ENCODE measurements at regions not wholly inside any gene's neighbourhood (a gene's known extent, or its start where the extent isn't known, plus 50 kb on each side); places are given as distances from the start of the nearest gene placed in this dataset.
"Not testable (repeated sequence)": the region's sequence is repeated elsewhere in the genome, so short reads cannot be mapped to it uniquely, and the experiment has no call there.

- Histone ChIP-seq H3K27ac (ENCODE audit: low read depth, low read length) (no peak overlapping the region), H3K4me1 (ENCODE audit: control insufficient read depth in 1 of 2, insufficient read depth in 2 of 2, low read length in 2 of 2) (peaks cover 9 to 10% of the 10 kb centered on the region in 2 donors), H3K9me3 (ENCODE audit: control insufficient read depth in 1 of 2, low read length in 2 of 2) (no peaks in the 10 kb centered on the region), H3K4me3 (ENCODE audit: low read depth in 1 of 2, low read length in 2 of 2) (peak overlapping the region in 1 of 2 donors; percentile 32), H3K27me3 (ENCODE audit: control insufficient read depth in 1 of 2, insufficient read depth in 2 of 2, low read length in 2 of 2) (peaks cover 0 to 9% of the 10 kb centered on the region in 2 donors), H3K9ac (ENCODE audit: low read depth in 1 of 2, low read length in 2 of 2) (no peak overlapping the region), H3K36me3 (ENCODE audit: control insufficient read depth in 1 of 2, insufficient read depth in 2 of 2, low read length in 2 of 2) (no peaks in the 10 kb centered on the region)
Measured at GRCh38 chr14:103279142-103280025, 54.7 kb upstream of the EIF5 start.

DNA sequence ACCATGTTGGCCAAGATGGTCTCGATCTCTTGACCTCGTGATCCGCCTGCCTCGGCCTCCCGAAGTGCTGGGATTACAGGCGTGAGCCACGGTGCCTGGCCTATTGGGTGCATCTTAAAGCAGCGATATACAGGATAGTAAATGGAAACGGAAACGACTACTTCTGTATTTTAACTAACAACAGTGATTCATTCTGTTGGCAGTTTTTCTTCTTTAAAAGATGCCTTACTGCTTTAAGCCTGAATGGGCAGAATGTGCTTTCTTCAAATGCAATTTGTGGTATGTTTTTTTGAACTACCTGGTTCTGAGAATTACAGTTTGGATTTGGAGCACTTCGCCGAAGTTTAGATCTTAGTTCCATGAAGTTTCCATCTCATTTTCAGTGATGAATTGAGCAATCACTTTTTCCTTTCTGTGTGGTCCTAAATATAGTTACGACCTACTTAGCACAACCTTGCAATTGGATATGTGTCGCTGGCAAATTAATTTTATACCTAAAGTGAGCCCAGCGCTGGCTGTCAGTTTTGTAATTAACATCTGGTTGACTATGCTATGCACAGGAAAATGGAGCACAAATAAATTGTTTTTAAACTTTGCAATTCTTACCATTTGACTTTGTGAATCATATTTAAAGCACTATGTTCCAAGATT lies 53.6 kb upstream of the EIF5 start:
- no peaks in the 10 kb centered on the region for H3K9me3 ChIP-seq (ENCODE audit: control insufficient read depth in 1 of 2, low read length in 2 of 2)
- H3K4me1 ChIP-seq (ENCODE audit: control insufficient read depth in 1 of 2, insufficient read depth in 2 of 2, low read length in 2 of 2) = peaks cover 10 to 14% of the 10 kb centered on the region in 2 donors
- H3K36me3 ChIP-seq (ENCODE audit: control insufficient read depth in 1 of 2, insufficient read depth in 2 of 2, low read length in 2 of 2) = no peaks in the 10 kb centered on the region
- no peak overlapping the region for H3K4me3 ChIP-seq (ENCODE audit: low read depth in 1 of 2, low read length in 2 of 2)
- H3K27me3 ChIP-seq (ENCODE audit: control insufficient read depth in 1 of 2, insufficient read depth in 2 of 2, low read length in 2 of 2) = peaks cover 0 to 6% of the 10 kb centered on the region in 2 donors
- H3K9ac ChIP-seq (ENCODE audit: low read depth in 1 of 2, low read length in 2 of 2) = no peak overlapping the region
- H3K27ac ChIP-seq (ENCODE audit: low read depth, low read length) = no peak overlapping the region

- Histone ChIP-seq H3K4me3 (ENCODE audit: low read depth in 1 of 2, low read length in 2 of 2) (no peak overlapping the region), H3K36me3 (ENCODE audit: control insufficient read depth in 1 of 2, insufficient read depth in 2 of 2, low read length in 2 of 2) (no peaks in the 10 kb centered on the region), H3K9ac (ENCODE audit: low read depth in 1 of 2, low read length in 2 of 2) (peak overlapping the region in 1 of 2 donors; percentile 1), H3K4me1 (ENCODE audit: control insufficient read depth in 1 of 2, insufficient read depth in 2 of 2, low read length in 2 of 2) (peaks cover 10 to 14% of the 10 kb centered on the region in 2 donors), H3K27me3 (ENCODE audit: control insufficient read depth in 1 of 2, insufficient read depth in 2 of 2, low read length in 2 of 2) (peaks cover 0 to 5% of the 10 kb centered on the region in 2 donors), H3K27ac (ENCODE audit: low read depth, low read length) (no peak overlapping the region), H3K9me3 (ENCODE audit: control insufficient read depth in 1 of 2, low read length in 2 of 2) (no peaks in the 10 kb centered on the region)
Measured at GRCh38 chr14:103281496-103282231, 52.4 kb upstream of the EIF5 start.

DNA sequence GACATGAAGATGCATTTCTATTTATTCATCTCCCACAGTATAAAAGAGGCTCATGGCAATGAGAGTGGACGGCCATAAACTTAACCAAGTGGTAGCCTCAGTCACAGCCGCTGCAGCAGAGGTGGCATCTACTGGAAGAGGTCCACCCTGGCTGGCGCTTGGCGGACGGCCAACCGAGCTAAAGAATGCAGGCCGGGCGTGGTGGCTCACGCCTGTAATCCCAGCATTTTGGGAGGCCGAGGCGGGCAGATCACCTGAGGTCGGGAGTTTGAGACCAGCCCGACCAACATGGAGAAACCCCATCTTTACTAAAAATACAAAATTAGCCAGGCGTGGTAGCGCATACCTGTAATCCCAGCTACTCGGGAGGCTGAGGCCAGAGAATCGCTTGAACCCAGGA lies 51.7 kb upstream of the EIF5 start:
- H3K4me3 ChIP-seq (ENCODE audit: low read depth in 1 of 2, low read length in 2 of 2); H3K27ac ChIP-seq (ENCODE audit: low read depth, low read length); H3K9ac ChIP-seq (ENCODE audit: low read depth in 1 of 2, low read length in 2 of 2); H3K36me3 ChIP-seq (ENCODE audit: control insufficient read depth in 1 of 2, insufficient read depth in 2 of 2, low read length in 2 of 2); H3K9me3 ChIP-seq (ENCODE audit: control insufficient read depth in 1 of 2, low read length in 2 of 2); H3K27me3 ChIP-seq (ENCODE audit: control insufficient read depth in 1 of 2, insufficient read depth in 2 of 2, low read length in 2 of 2): not testable (repeated sequence)
- peaks cover 10 to 14% of the 10 kb centered on the region in 2 donors for H3K4me1 ChIP-seq (ENCODE audit: control insufficient read depth in 1 of 2, insufficient read depth in 2 of 2, low read length in 2 of 2)

DNA sequence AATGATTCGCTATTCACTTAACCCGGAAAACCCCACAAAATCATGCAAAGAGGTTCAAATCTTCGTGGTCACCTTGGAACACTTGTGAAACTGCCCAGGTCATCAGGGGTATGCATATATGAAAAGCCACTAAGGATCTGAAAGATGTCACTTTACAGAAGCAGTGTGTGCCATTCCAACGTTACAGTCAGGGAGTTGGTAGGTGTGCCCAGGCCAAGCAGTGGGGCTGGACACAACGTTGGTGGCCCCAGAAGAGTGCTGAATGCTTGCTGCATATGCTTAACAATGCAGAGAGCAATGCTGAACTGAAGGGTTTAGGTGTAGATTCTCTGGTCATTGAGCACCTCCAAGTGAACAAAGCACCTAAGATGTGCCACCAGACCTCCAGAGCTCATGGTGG lies 51.1 kb upstream of the EIF5 start:
- H3K9me3 ChIP-seq (ENCODE audit: control insufficient read depth in 1 of 2, low read length in 2 of 2) = no peaks in the 10 kb centered on the region
- no peak overlapping the region for H3K4me3 ChIP-seq (ENCODE audit: low read depth in 1 of 2, low read length in 2 of 2)
- no peak overlapping the region for H3K9ac ChIP-seq (ENCODE audit: low read depth in 1 of 2, low read length in 2 of 2)
- no peak overlapping the region for H3K27ac ChIP-seq (ENCODE audit: low read depth, low read length)
- H3K36me3 ChIP-seq (ENCODE audit: control insufficient read depth in 1 of 2, insufficient read depth in 2 of 2, low read length in 2 of 2) = no peaks in the 10 kb centered on the region
- peaks cover 9 to 14% of the 10 kb centered on the region in 2 donors for H3K4me1 ChIP-seq (ENCODE audit: control insufficient read depth in 1 of 2, insufficient read depth in 2 of 2, low read length in 2 of 2)
- H3K27me3 ChIP-seq (ENCODE audit: control insufficient read depth in 1 of 2, insufficient read depth in 2 of 2, low read length in 2 of 2) = peaks cover 0 to 4% of the 10 kb centered on the region in 2 donors

GRCh38 chr14:103283916-103284315 lies 50.1 kb upstream of the EIF5 start:
- no peak overlapping the region for H3K27ac ChIP-seq (ENCODE audit: low read depth, low read length)
- no peaks in the 10 kb centered on the region for H3K9me3 ChIP-seq (ENCODE audit: control insufficient read depth in 1 of 2, low read length in 2 of 2)
- H3K36me3 ChIP-seq (ENCODE audit: control insufficient read depth in 1 of 2, insufficient read depth in 2 of 2, low read length in 2 of 2) = no peaks in the 10 kb centered on the region
- H3K4me1 ChIP-seq (ENCODE audit: control insufficient read depth in 1 of 2, insufficient read depth in 2 of 2, low read length in 2 of 2) = peaks cover 5 to 14% of the 10 kb centered on the region in 2 donors
- no peak overlapping the region for H3K9ac ChIP-seq (ENCODE audit: low read depth in 1 of 2, low read length in 2 of 2)
- no peaks in the 10 kb centered on the region for H3K27me3 ChIP-seq (ENCODE audit: control insufficient read depth in 1 of 2, insufficient read depth in 2 of 2, low read length in 2 of 2)
- no peak overlapping the region for H3K4me3 ChIP-seq (ENCODE audit: low read depth in 1 of 2, low read length in 2 of 2)

Measured in duodenal mucosa (tissue), 2 donors.